GM12878 (cell line): ENCODE measurements at regions not wholly inside any gene's neighbourhood (a gene's known extent, or its start where the extent isn't known, plus 50 kb on each side); places are given as distances from the start of the nearest gene placed in this dataset.

Experiments used
- ASH2L ChIP-seq: fragments of 300-600, 200-600 bp; sonication (generic); IDR thresholded peaks from 2 replicates; pipeline ENCODE4 v1.6.1; 2017; ENCODE audit warnings: low read depth, mild to moderate bottlenecking, borderline replicate concordance
- ATF2 ChIP-seq: IDR thresholded peaks from 2 replicates; pipeline ENCODE4 v1.6.1; 2012; ENCODE audit warnings: low read length, inconsistent platforms
- CBX5 ChIP-seq: sonication (generic); IDR thresholded peaks from 2 replicates; pipeline ENCODE4 v1.6.1; 2016; ENCODE audit warnings: low read depth, moderate library complexity, mild to moderate bottlenecking, inconsistent platforms
- CREB1 ChIP-seq: IDR thresholded peaks from 2 replicates; pipeline ENCODE4 v1.6.1; 2012; ENCODE audit warnings: low read depth, mild to moderate bottlenecking, inconsistent platforms
- CUX1 ChIP-seq: IDR thresholded peaks from 2 replicates; pipeline ENCODE4 v1.6.1; 2012; ENCODE audit warnings: improper control_type of control experiment, low read depth, low read length; ENCODE audit not compliant: insufficient replicate concordance
- FOXK2 ChIP-seq: fragments of 450-650 bp; IDR thresholded peaks from 2 replicates; pipeline ENCODE4 v1.6.1; 2017; ENCODE audit warnings: mild to moderate bottlenecking, moderate library complexity
- FOXM1 ChIP-seq: IDR thresholded peaks from 2 replicates; pipeline ENCODE4 v1.6.1; 2012; ENCODE audit warnings: low read depth, mild to moderate bottlenecking, inconsistent platforms, low read length, moderate library complexity
- HDAC6 ChIP-seq: fragments of 200-600 bp; sonication (generic); IDR thresholded peaks from one replicate; pipeline ENCODE4 v1.8.0; 2017; ENCODE audit warnings: antibody characterized with exemption; ENCODE audit not compliant: unreplicated experiment
- IRF3 ChIP-seq: fragments of 450-650 bp; IDR thresholded peaks from 2 replicates; pipeline ENCODE4 v1.6.1; 2014; ENCODE audit warnings: mild to moderate bottlenecking
- JUNB ChIP-seq: IDR thresholded peaks from 2 replicates; pipeline ENCODE4 v1.6.1; 2016; ENCODE audit warnings: antibody characterized with exemption, mild to moderate bottlenecking
- LARP7 ChIP-seq: fragments of 450-650 bp; IDR thresholded peaks from 2 replicates; pipeline ENCODE4 v1.6.1; 2017; ENCODE audit warnings: mild to moderate bottlenecking
- MAX ChIP-seq: IDR thresholded peaks from 2 replicates; pipeline ENCODE4 v1.6.1; 2012; ENCODE audit warnings: low read depth, low read length, improper control_type of control experiment
- MEF2A ChIP-seq: IDR thresholded peaks from 2 replicates; pipeline ENCODE4 v1.6.1; 2011; ENCODE audit warnings: low read depth, mild to moderate bottlenecking, low read length, moderate library complexity; ENCODE audit not compliant: insufficient read depth
- NR2F1 ChIP-seq: fragments of 450-650 bp; conservative IDR thresholded peaks from 2 replicates; pipeline ENCODE4 v1.6.1; 2017; ENCODE audit warnings: mild to moderate bottlenecking
- RAD21 ChIP-seq: IDR thresholded peaks from 2 replicates; pipeline ENCODE4 v1.6.1; 2011; ENCODE audit warnings: mild to moderate bottlenecking, low read depth, low read length, moderate library complexity; ENCODE audit not compliant: insufficient read depth
- SIX5 ChIP-seq: IDR thresholded peaks from 2 replicates; pipeline ENCODE4 v1.6.1; 2011; ENCODE audit warnings: mild to moderate bottlenecking, low read depth, low read length, moderate library complexity; ENCODE audit not compliant: severe bottlenecking
- SPI1 ChIP-seq: IDR thresholded peaks from 2 replicates; pipeline ENCODE4 v1.6.1; 2011; ENCODE audit warnings: low read depth, mild to moderate bottlenecking, low read length, moderate library complexity, borderline replicate concordance; ENCODE audit not compliant: insufficient read depth
- STAT1 ChIP-seq: fragments of 450-650 bp; conservative IDR thresholded peaks from 2 replicates; pipeline ENCODE4 v1.6.1; 2014; ENCODE audit warnings: antibody characterized with exemption, mild to moderate bottlenecking
- TCF7 ChIP-seq: IDR thresholded peaks from 2 replicates; pipeline ENCODE4 v1.6.1; 2014; ENCODE audit warnings: antibody characterized with exemption, borderline replicate concordance
- YY1 ChIP-seq: IDR thresholded peaks from 2 replicates; pipeline ENCODE4 v1.6.1; 2011; ENCODE audit warnings: low read depth, mild to moderate bottlenecking, low read length
- ZNF592 ChIP-seq: fragments of 450-650 bp; IDR thresholded peaks from 2 replicates; pipeline ENCODE4 v1.6.1; 2017; ENCODE audit warnings: mild to moderate bottlenecking, moderate library complexity

GRCh38 chr6:140572129-140572528 lies 1197.7 kb upstream of the CITED2 start (continued):
- TF ChIP-seq ZNF592 (no peak), RAD21 (no peak), CREB1 (peak; percentile 15; the same call in 1 of the 2 replicates), STAT1 (no peak), JUNB (peak; percentile 74), SIX5 (no peak), LARP7 (no peak), MAX (no peak), HDAC6 (no peak), IRF3 (no peak), ATF2 (no peak), SPI1 (no peak), FOXM1 (peak; percentile 81; the same call in 1 of the 2 replicates), TCF7 (0 out of 2 replicates have a peak, but pooled peaks have one; percentile 26), MEF2A (peak; percentile 77), NR2F1 (no peak), FOXK2 (no peak), CUX1 (no peak), YY1 (no peak), ASH2L (no peak), CBX5 (no peak)
